ENCODE measurements at regions not wholly inside any gene's neighbourhood (a gene's known extent, or its start where the extent isn't known, plus 50 kb on each side); places are given as distances from the start of the nearest gene placed in this dataset.

GRCh38 chr4:19128176-19128575, 1106.6 kb upstream of the LCORL start:
- no peak overlapping the region for H3K4me3 ChIP-seq (ENCODE audit: low read depth, low read length)
- TF ChIP-seq, protein P1, sequence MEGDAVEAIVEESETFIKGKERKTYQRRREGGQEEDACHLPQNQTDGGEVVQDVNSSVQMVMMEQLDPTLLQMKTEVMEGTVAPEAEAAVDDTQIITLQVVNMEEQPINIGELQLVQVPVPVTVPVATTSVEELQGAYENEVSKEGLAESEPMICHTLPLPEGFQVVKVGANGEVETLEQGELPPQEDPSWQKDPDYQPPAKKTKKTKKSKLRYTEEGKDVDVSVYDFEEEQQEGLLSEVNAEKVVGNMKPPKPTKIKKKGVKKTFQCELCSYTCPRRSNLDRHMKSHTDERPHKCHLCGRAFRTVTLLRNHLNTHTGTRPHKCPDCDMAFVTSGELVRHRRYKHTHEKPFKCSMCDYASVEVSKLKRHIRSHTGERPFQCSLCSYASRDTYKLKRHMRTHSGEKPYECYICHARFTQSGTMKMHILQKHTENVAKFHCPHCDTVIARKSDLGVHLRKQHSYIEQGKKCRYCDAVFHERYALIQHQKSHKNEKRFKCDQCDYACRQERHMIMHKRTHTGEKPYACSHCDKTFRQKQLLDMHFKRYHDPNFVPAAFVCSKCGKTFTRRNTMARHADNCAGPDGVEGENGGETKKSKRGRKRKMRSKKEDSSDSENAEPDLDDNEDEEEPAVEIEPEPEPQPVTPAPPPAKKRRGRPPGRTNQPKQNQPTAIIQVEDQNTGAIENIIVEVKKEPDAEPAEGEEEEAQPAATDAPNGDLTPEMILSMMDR (conservative IDR thresholded peaks at IDR 0.05; ENCODE audit: low read depth, low read length) = no peak
- DNase-seq (ENCODE audit: low read depth) = no peak

GRCh38 chr4:19126903-19127302, 1105.3 kb upstream of the LCORL start:
- no peak for DNase-seq (ENCODE audit: low read depth)
- H3K4me3 ChIP-seq (ENCODE audit: low read depth, low read length) = no peak overlapping the region
- TF ChIP-seq, protein P1 (conservative IDR thresholded peaks at IDR 0.05; ENCODE audit: low read depth, low read length) = no peak

DNA sequence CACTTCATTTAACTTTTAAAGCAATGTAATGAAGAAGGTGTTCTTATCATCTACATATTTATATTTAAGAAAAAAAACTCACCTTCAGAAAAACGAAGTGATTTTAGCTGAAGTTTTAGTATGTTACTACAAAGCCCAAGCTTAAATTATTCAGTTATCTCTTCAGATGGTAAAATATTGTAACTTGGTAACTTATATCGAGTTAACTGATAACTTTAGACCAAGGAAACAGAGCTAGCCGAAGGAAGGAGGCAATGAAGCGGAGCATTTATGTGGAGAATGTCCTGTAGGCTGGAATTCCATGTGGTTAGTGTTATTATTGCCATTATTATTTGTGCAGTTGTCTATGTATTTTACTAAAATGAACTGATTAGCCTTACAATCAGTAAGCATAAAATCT, 1102.1 kb upstream of the LCORL start:
- TF ChIP-seq, protein P1 (conservative IDR thresholded peaks at IDR 0.05; ENCODE audit: low read depth, low read length) = no peak
- no peak overlapping the region for H3K4me3 ChIP-seq (ENCODE audit: low read depth, low read length)
- DNase-seq (ENCODE audit: low read depth) = no peak

GRCh38 chr4:19119904-19120560, 1098.5 kb upstream of the LCORL start:
- H3K4me3 ChIP-seq (ENCODE audit: low read depth, low read length) = no peak overlapping the region
- DNase-seq (ENCODE audit: low read depth) = no peak
- TF ChIP-seq, protein P1 (conservative IDR thresholded peaks at IDR 0.05; ENCODE audit: low read depth, low read length) = no peak

GRCh38 chr4:19117022-19117421, 1095.5 kb upstream of the LCORL start:
- DNase-seq (ENCODE audit: low read depth) = no peak
- TF ChIP-seq, protein P1 (conservative IDR thresholded peaks at IDR 0.05; ENCODE audit: low read depth, low read length) = no peak
- H3K4me3 ChIP-seq (ENCODE audit: low read depth, low read length) = no peak overlapping the region

DNA sequence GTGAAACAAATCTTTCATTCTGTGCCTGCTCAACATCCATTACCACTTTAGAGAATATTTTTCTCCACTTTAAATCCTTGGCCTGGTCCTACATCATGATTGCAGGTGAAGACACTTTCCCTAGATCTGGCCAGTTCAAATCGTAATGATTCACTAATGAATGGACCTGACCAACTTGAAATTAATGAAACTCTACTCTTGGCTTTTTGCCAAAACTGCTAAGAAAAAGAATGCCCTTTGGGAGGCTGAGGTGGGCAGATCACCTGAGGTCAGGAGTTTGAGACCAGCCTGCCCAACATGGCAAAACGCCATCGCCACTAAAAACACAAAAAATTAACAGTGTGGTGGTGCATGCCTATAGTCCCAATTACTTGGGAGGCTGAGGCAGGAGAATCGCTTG, 1082.6 kb upstream of the LCORL start:
- TF ChIP-seq, protein P1 (conservative IDR thresholded peaks at IDR 0.05; ENCODE audit: low read depth, low read length) = no peak
- no peak for DNase-seq (ENCODE audit: low read depth)
- no peak overlapping the region for H3K4me3 ChIP-seq (ENCODE audit: low read depth, low read length)

- TF ChIP-seq, protein P1 (conservative IDR thresholded peaks at IDR 0.05; ENCODE audit: low read depth, low read length) = no peak
- DNase-seq (ENCODE audit: low read depth) = no peak
- no peak overlapping the region for H3K4me3 ChIP-seq (ENCODE audit: low read depth, low read length)
These were observed 1074.0 kb upstream of the LCORL start for GRCh38 chr4:19095491-19096046.

All from choroid plexus epithelial cell (primary cell).